Psoas muscle (tissue), 7 donors: ENCODE measurements at regions not wholly inside any gene's neighbourhood (a gene's known extent, or its start where the extent isn't known, plus 50 kb on each side); places are given as distances from the start of the nearest gene placed in this dataset.
"Not testable (repeated sequence)": the region's sequence is repeated elsewhere in the genome, so short reads cannot be mapped to it uniquely, and the experiment has no call there.

Source experiments
- ATAC-seq, 4 donors: fragments of 200-7000 bp; cut with Tn5 transposase; one replicate each; pipeline ENCODE4 v1.9.1; 2020; ENCODE audit warnings: moderate library complexity in 3 of 4, mild to moderate bottlenecking in 2 of 4
- DNase-seq, 2 donors: peaks; one replicate each; pipeline ENCODE4 v3.0.0-alpha.2; 2020
- H3K27ac ChIP-seq: fragments of 200-600 bp; one replicate; pipeline ENCODE4 v1.8.0; 2022
- H3K27me3 ChIP-seq, 3 donors: fragments of 200-600 bp in 1 of 3; one replicate each; pipeline versions ENCODE4 v1.6.1 to v1.8.0; 2013 to 2022; ENCODE audit warnings: low read length in 2 of 3, mild to moderate bottlenecking in 2 of 3, moderate library complexity in 1 of 3; ENCODE audit not compliant: insufficient read depth in 3 of 3
- H3K36me3 ChIP-seq, 2 donors: fragments of 200-600 bp in 1 of 2; one replicate each; pipeline versions ENCODE4 v1.6.1 to v1.8.0; 2013 to 2022; ENCODE audit warnings: low read depth in 1 of 2, mild to moderate bottlenecking in 1 of 2, moderate library complexity in 1 of 2; ENCODE audit not compliant: insufficient read depth in 1 of 2
- H3K4me1 ChIP-seq: fragments of 200-600 bp; one replicate; pipeline ENCODE4 v1.8.0; 2022
- H3K4me3 ChIP-seq: fragments of 200-600 bp; one replicate; pipeline ENCODE4 v1.8.0; 2022; ENCODE audit warnings: mild to moderate bottlenecking
- H3K9me3 ChIP-seq: fragments of 200-600 bp; one replicate; pipeline ENCODE4 v1.8.0; 2022
- WGBS, 3 donors: extraction: QIAGEN DNeasy Blood & Tissue Kit; methylation state at CpG; one replicate each; pipeline versions ENCODE4 v1.1.6 to v1.1.7; 2013; 5-methylcytosine and 5-hydroxymethylcytosine counted together
- intact Hi-C, 2 donors: fragments of 100-400 bp; cut with DNase I; formaldehyde crosslinking; loops; one replicate each; pipeline versions ENCODE4 v1.11.0 to v1.14.2; 2022
- TF ChIP-seq, protein P1 (sequence below): fragments of 200-600 bp; IDR thresholded peaks from one replicate; pipeline ENCODE4 v1.8.0; 2022; ENCODE audit warnings: antibody characterized with exemption
- donor health status: healthy with polysubstance abuse.
- donor health status: DM: no; HTN: no; CAD: no; lungs with moderate emphysema.
- donor health status: Bipolar disorder and iron deficiency.
- donor health status: healthy.
- donor health status: DM: yes; HTN: yes; CAD: no.
- donor health status: DM: no; HTN: no; CAD: no.
- donor health status: DM: yes; HTN: yes; CAD: no.

DNA sequence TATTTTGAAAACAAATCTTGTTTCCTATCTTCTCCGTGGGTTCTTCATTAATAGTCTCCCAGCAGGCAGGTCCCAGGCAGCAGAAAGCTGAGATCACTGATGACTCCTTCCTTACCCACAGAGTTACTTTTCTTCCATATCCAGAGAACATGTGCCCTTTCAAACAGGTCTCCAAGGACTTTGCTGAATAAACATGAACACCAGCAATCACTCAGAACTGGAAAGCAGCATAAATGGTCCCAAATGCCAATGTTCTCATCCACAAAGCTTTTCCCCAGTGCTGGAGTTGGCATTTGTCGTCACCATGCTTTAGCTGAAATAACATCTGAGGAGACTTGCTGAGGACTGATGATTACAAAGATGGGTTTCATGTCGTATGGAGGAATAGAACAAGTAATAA lies 134.0 kb downstream of the YIPF5 start:
- ATAC-seq (no peak), DNase-seq (no peak)
- WGBS, 3 donors, result 77 to 88% (median 85%) methylated on average over 3 of the region's 3 CpGs
- no peaks in the 10 kb centered on the region for H3K27me3 ChIP-seq
- no peak overlapping the region for H3K27ac ChIP-seq
- no peaks in the 10 kb centered on the region for H3K9me3 ChIP-seq
- intact Hi-C loops, result no loop called here
- H3K4me1 ChIP-seq, result peaks cover 6% of the 10 kb centered on the region
- no peaks in the 10 kb centered on the region for H3K36me3 ChIP-seq
- no peak overlapping the region for H3K4me3 ChIP-seq
- TF ChIP-seq, protein P1, sequence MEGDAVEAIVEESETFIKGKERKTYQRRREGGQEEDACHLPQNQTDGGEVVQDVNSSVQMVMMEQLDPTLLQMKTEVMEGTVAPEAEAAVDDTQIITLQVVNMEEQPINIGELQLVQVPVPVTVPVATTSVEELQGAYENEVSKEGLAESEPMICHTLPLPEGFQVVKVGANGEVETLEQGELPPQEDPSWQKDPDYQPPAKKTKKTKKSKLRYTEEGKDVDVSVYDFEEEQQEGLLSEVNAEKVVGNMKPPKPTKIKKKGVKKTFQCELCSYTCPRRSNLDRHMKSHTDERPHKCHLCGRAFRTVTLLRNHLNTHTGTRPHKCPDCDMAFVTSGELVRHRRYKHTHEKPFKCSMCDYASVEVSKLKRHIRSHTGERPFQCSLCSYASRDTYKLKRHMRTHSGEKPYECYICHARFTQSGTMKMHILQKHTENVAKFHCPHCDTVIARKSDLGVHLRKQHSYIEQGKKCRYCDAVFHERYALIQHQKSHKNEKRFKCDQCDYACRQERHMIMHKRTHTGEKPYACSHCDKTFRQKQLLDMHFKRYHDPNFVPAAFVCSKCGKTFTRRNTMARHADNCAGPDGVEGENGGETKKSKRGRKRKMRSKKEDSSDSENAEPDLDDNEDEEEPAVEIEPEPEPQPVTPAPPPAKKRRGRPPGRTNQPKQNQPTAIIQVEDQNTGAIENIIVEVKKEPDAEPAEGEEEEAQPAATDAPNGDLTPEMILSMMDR, result no peak

DNA sequence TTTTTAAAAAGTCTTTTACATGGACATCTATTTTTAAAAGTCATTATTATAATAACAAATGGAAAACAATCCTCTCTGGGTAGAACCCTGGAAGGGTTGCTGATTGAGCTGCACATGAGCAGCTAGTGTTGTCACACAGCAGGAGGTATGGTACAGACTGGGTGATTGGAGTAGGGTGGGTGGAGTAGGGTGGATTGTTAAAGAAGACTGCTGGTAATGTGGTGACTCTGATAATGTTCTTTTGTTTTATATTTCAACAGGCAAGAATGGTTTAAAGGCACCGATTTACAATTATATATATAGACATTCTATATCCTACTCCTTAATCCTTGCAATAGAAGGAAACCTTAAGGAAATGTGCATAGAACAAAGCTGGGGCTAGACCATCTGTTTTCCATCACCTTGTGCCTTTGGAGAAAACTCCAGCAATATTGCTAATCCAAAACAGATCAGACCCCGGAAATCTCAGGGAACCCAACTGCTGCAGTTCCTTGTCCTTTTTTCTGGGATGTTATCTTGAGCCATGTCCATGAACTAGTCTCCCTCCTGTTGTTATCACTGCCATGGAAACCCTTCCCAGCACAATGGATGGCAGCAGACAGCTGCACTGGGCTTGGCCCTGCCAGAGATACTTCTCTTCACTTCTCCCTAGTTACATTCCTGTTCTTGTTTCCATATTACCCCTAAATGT lies 129.7 kb downstream of the YIPF5 start:
- TF ChIP-seq, protein P1, result no peak
- no peaks in the 10 kb centered on the region for H3K9me3 ChIP-seq
- H3K36me3 ChIP-seq, result no peaks in the 10 kb centered on the region
- no peaks in the 10 kb centered on the region for H3K4me1 ChIP-seq
- 37 to 49% (median 48%) methylated on average over 2 of the region's 2 CpGs for WGBS, 3 donors
- no peak for DNase-seq
- intact Hi-C loops, result no loop called here
- H3K27me3 ChIP-seq, result no peaks in the 10 kb centered on the region
- no peak overlapping the region for H3K4me3 ChIP-seq
- ATAC-seq, result no peak
- no peak overlapping the region for H3K27ac ChIP-seq

DNA sequence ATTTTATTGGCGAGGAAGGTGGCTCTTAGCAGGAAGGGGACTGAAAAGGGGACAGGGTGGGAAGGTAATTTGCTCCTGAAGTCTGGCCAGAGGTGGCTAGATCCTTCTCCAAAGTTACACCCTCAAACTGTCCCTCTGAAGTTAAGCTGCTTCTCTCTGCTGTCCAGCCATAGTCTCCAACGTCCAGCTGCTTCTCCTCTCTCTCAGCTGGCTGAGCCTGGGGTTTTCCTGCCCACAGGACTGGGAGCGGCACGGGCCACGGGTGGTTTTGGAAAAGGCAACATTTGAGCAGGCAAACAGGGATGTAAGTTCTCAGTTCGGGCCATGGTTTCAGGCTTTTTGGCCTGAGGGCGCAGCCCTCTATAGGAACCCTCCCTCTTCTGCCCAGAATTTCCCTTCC lies 128.3 kb downstream of the YIPF5 start:
- Histone ChIP-seq H3K9me3 (no peaks in the 10 kb centered on the region), H3K4me1 (no peaks in the 10 kb centered on the region), H3K36me3 (no peaks in the 10 kb centered on the region), H3K27ac (no peak overlapping the region), H3K4me3 (no peak overlapping the region), H3K27me3 (no peaks in the 10 kb centered on the region)
- ATAC-seq, result no peak
- DNase-seq, result no peak
- 53 to 63% (median 57%) methylated on average over 7 of the region's 7 CpGs for WGBS, 3 donors
- intact Hi-C loops, result no loop called here
- TF ChIP-seq, protein P1, result no peak

DNA sequence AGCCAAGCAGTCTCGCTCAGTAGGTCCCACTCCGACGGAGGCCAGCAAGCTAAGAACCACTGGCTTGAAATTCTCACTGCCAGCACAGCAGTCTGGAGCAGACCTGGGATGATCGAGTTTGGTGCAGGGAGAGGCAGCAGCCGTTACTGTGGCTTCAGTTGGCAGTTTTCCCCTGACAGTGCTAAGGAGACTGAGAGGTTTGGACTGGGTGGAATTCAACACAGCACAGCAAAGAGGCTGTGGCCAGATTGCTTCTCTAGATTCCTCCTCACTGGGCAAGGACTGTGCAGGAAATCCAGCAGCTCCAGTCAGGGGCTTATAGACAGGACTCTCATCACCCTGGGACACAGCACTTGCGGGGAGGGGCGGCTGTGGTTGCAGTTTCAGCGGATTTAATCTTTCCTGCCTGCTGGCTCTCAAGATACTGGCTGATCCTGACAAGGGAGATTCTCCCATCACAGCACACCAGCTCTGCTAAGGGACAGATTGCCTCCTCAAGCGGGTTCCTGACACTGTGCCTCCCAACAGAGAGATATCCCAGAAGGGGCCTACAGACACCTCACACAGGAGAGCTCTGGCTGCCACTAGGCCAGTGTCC lies 122.1 kb downstream of the YIPF5 start:
- no peak overlapping the region for H3K27ac ChIP-seq
- H3K36me3 ChIP-seq, result no peaks in the 10 kb centered on the region
- H3K4me1 ChIP-seq, result no peaks in the 10 kb centered on the region
- 59 to 64% (median 61%) methylated on average over 9 of the region's 9 CpGs for WGBS, 3 donors
- intact Hi-C loops, result no loop called here
- ATAC-seq (no peak), DNase-seq (no peak)
- H3K4me3 ChIP-seq, result no peak overlapping the region
- TF ChIP-seq, protein P1, result no peak
- no peaks in the 10 kb centered on the region for H3K9me3 ChIP-seq
- no peaks in the 10 kb centered on the region for H3K27me3 ChIP-seq

DNA sequence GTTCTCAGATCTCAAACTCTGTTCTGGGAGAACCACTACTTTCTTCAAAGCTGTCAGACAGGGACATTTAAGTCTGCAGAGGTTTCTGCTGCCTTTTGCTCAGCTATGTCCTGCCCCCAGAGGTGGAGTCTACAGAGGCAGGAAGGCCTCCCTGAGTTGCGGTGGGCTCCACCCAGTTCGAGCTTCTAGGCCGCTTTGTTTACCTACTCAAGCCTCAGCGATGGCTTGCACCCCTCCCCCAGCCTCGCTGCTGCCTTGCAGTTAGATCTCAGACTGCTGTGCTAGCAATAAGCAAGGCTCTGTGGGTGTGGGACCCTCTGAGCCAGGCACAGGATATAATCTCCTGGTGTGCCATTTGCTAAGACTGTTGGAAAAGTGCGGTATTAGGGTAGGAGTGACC lies 115.1 kb downstream of the YIPF5 start:
- ATAC-seq, H3K27me3 ChIP-seq, H3K9me3 ChIP-seq, H3K27ac ChIP-seq, H3K4me1 ChIP-seq, intact Hi-C loops, H3K4me3 ChIP-seq, DNase-seq, H3K36me3 ChIP-seq: not testable (repeated sequence)
- 93 to 95% (median 95%) methylated on average over 6 of the region's 6 CpGs for WGBS, 3 donors

DNA sequence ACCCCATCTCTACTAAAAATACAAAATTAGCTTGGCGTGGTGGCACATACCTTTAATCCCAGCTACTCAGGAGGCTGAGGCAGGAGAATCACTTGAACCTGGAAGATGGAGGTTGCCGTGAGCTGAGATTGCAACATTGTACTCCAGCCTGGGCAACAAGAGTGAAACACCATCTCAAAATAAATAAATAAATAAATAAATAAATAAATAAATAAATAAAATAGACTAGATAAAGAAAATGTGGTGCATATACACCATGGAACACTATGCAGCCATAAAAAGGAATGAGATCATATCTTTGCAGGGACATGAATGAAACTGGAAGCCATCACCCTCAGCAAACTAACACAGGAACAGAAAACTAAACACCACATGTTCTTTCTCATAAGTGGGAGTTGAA lies 110.4 kb downstream of the YIPF5 start:
- WGBS, 3 donors, result 98 to 100% (median 98%) methylated on average over 2 of the region's 2 CpGs
- intact Hi-C loops, DNase-seq, H3K27ac ChIP-seq, H3K27me3 ChIP-seq, ATAC-seq, H3K9me3 ChIP-seq, H3K36me3 ChIP-seq, H3K4me1 ChIP-seq, H3K4me3 ChIP-seq: not testable (repeated sequence)
